ENCODE measurements at regions not wholly inside any gene's neighbourhood (a gene's known extent, or its start where the extent isn't known, plus 50 kb on each side); places are given as distances from the start of the nearest gene placed in this dataset.

GRCh38 chr2:138430181-138430580 is 71.4 kb upstream of the SPOPL start:
- no peaks in the 10 kb centered on the region for H3F3A ChIP-seq (ENCODE audit: insufficient read depth, low read depth)
- no peaks in the 10 kb centered on the region for H3K27me3 ChIP-seq (ENCODE audit: insufficient read depth, low read depth)
- no TSS peak for BruUV-seq (replicated peaks)
- ChIA-PET POLR2A (ENCODE audit: unreplicated experiment) (no interaction called here), CTCF (interaction anchor here (0.6 kb wide), 1 partner anchor 328 kb away, joined by 3 read pairs; no protein-coding TSS in a partner anchor)
- no peaks in the 10 kb centered on the region for H3K36me3 ChIP-seq (ENCODE audit: low read depth)
- no peak overlapping the region for H3K4me2 ChIP-seq
- no peaks in the 10 kb centered on the region for H4K20me1 ChIP-seq (ENCODE audit: insufficient read depth)
- TF ChIP-seq, protein P1, sequence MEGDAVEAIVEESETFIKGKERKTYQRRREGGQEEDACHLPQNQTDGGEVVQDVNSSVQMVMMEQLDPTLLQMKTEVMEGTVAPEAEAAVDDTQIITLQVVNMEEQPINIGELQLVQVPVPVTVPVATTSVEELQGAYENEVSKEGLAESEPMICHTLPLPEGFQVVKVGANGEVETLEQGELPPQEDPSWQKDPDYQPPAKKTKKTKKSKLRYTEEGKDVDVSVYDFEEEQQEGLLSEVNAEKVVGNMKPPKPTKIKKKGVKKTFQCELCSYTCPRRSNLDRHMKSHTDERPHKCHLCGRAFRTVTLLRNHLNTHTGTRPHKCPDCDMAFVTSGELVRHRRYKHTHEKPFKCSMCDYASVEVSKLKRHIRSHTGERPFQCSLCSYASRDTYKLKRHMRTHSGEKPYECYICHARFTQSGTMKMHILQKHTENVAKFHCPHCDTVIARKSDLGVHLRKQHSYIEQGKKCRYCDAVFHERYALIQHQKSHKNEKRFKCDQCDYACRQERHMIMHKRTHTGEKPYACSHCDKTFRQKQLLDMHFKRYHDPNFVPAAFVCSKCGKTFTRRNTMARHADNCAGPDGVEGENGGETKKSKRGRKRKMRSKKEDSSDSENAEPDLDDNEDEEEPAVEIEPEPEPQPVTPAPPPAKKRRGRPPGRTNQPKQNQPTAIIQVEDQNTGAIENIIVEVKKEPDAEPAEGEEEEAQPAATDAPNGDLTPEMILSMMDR (conservative IDR thresholded peaks at IDR 0.05), result no peak
- no peak for TF ChIP-seq EZH2 (IDR thresholded peaks at IDR 0.05; ENCODE audit: low read depth)
- no peaks in the 10 kb centered on the region for H3K4me1 ChIP-seq (replicated peaks; ENCODE audit: insufficient read depth)
- no peaks in the 10 kb centered on the region for H3K9me2 ChIP-seq (ENCODE audit: insufficient read depth)
- no peaks in the 10 kb centered on the region for H3K79me2 ChIP-seq (ENCODE audit: low read depth)
- H2AFZ ChIP-seq, result no peak overlapping the region
- DNase-seq, result no peak
- peaks cover 20% of the 10 kb centered on the region for H3K9me3 ChIP-seq (ENCODE audit: insufficient read depth, low read depth)
- H3K27ac ChIP-seq, result no peak overlapping the region
- no peak overlapping the region for H3K4me3 ChIP-seq
- intact Hi-C loops (cut with micrococcal nuclease; ENCODE audit: unreplicated experiment), result no loop called here

DNA sequence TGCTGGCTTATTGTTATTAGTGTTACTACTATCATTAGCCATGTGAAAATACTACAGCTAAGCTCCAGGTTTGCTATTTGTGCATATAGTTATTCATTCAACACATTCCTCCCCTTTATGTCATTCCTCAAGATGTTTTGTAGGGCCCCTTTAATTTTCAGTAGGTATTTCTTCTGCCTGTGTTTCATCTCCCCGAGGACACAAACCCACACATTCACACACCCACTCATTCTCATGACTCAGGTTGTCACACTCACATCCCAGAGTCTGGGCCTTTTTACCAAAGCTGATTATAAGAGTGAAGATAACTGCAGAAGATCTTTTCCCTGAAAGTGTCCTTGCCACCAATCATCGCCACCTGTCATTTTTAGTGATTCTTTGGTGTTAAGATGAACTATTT is 68.6 kb upstream of the SPOPL start:
- POLR2A ChIA-PET (ENCODE audit: unreplicated experiment), result no interaction called here
- no peaks in the 10 kb centered on the region for H3K27me3 ChIP-seq (ENCODE audit: insufficient read depth, low read depth)
- no peaks in the 10 kb centered on the region for H4K20me1 ChIP-seq (ENCODE audit: insufficient read depth)
- TF ChIP-seq, protein P1 (conservative IDR thresholded peaks at IDR 0.05), result no peak
- TF ChIP-seq EZH2 (IDR thresholded peaks at IDR 0.05; ENCODE audit: low read depth), result no peak
- no TSS peak for BruUV-seq (replicated peaks)
- H3K79me2 ChIP-seq (ENCODE audit: low read depth), result no peaks in the 10 kb centered on the region
- no peak overlapping the region for H3K4me3 ChIP-seq
- no peaks in the 10 kb centered on the region for H3K36me3 ChIP-seq (ENCODE audit: low read depth)
- no peaks in the 10 kb centered on the region for H3F3A ChIP-seq (ENCODE audit: insufficient read depth, low read depth)
- no peaks in the 10 kb centered on the region for H3K9me2 ChIP-seq (ENCODE audit: insufficient read depth)
- CTCF ChIA-PET, result interaction anchor here (0.6 kb wide), 1 partner anchor 26 kb away, joined by 3 read pairs; no protein-coding TSS in a partner anchor
- intact Hi-C loops (cut with micrococcal nuclease; ENCODE audit: unreplicated experiment), result no loop called here
- H2AFZ ChIP-seq, result no peak overlapping the region
- no peak for DNase-seq
- H3K4me2 ChIP-seq, result no peak overlapping the region
- no peaks in the 10 kb centered on the region for H3K4me1 ChIP-seq (replicated peaks; ENCODE audit: insufficient read depth)
- H3K27ac ChIP-seq, result no peak overlapping the region
- H3K9me3 ChIP-seq (ENCODE audit: insufficient read depth, low read depth), result no peaks in the 10 kb centered on the region

DNA sequence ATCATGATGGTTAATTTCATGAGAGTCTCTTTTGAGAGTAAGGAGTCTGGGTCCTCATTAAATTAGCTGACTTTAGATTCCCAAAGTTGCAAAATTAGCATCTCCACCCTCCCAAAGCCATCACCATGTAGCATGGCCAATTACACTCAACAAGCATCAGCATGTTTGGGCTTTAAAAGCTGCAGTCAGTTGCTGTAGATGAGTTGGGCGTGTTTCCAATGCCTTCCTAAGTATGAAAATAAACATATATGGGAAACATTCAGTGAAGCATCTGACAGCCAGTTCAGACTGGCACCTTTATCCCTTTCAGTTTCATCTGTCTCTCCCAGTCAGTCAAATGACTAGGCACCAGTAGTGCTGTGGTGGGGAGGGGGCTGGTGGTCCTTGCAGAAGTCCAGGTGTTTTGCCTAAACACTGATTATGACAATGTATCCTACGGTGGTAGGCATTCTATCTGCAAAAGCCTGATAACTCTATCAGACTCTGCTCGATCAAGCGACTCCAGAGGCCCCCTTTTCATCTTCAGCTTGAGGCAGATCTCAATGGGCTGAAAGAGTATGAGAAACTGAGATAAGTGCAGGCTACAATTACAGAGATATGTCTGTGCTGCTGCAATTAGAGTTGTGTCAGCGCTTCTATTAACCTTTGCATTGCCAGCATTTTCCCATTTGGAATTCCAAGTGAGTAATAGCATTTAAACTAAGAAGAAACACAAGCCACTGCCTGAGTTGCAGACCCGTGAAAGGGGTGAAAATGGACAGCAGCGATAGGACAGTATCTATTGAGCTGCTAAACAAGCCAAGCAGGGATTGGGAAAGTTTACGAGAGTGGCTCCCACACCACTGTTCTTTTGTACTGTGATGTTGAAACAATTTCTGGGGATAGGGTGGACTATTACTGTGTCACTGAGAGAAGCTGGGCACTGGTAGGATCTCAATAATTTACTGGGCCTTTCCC is 67.3 kb upstream of the SPOPL start:
- no TSS peak for BruUV-seq (replicated peaks)
- Histone ChIP-seq H3K9me2 (ENCODE audit: insufficient read depth) (no peaks in the 10 kb centered on the region), H3K9me3 (ENCODE audit: insufficient read depth, low read depth) (no peaks in the 10 kb centered on the region), H2AFZ (no peak overlapping the region), H3F3A (ENCODE audit: insufficient read depth, low read depth) (no peaks in the 10 kb centered on the region), H3K4me3 (no peak overlapping the region), H3K79me2 (ENCODE audit: low read depth) (no peaks in the 10 kb centered on the region), H3K4me1 (replicated peaks; ENCODE audit: insufficient read depth) (no peaks in the 10 kb centered on the region), H3K27ac (no peak overlapping the region), H3K36me3 (ENCODE audit: low read depth) (no peaks in the 10 kb centered on the region), H3K4me2 (no peak overlapping the region), H3K27me3 (ENCODE audit: insufficient read depth, low read depth) (no peaks in the 10 kb centered on the region), H4K20me1 (ENCODE audit: insufficient read depth) (no peaks in the 10 kb centered on the region)
- POLR2A ChIA-PET (ENCODE audit: unreplicated experiment), result no interaction called here
- DNase-seq, result no peak
- intact Hi-C loops (cut with micrococcal nuclease; ENCODE audit: unreplicated experiment), result no loop called here
- CTCF ChIA-PET, result no interaction called here
- TF ChIP-seq EZH2 (IDR thresholded peaks at IDR 0.05; ENCODE audit: low read depth), result no peak
- TF ChIP-seq, protein P1 (conservative IDR thresholded peaks at IDR 0.05), result no peak
